PC-3 (cell line): ENCODE measurements at regions not wholly inside any gene's neighbourhood (a gene's known extent, or its start where the extent isn't known, plus 50 kb on each side); places are given as distances from the start of the nearest gene placed in this dataset.

ENCODE experiments used
- ATAC-seq: fragments of 200-7000 bp; cut with Tn5 transposase; 2 replicates; pipeline ENCODE4 v1.9.1; 2020; ENCODE audit warnings: mild to moderate bottlenecking, moderate library complexity
- BruUV-seq: library from RNA; stranded (reverse); fragments of 400-500 nt; replicated peaks from 2 replicates; lab custom pipeline; 2021; lab: Mats Ljungman, UMichigan
- CTCF ChIA-PET: fragments of 300-600 bp; sonication (Branson Sonifier 250); formaldehyde crosslinking; loops from one replicate; lab custom pipeline; 2022; ENCODE audit warnings: antibody characterized with exemption; lab: Charles Lee
- POLR2A ChIA-PET: fragments of 300-600 bp; sonication (Branson Sonifier 250); formaldehyde crosslinking; loops from one replicate; lab custom pipeline; 2022; ENCODE audit warnings: antibody characterized with exemption; ENCODE audit not compliant: unreplicated experiment; lab: Charles Lee
- DNase-seq: peaks from one replicate; pipeline ENCODE4 v3.0.0-alpha.2; 2015
- H2AFZ ChIP-seq: fragments of 300-600 bp; sonication (generic); 2 replicates; pipeline ENCODE4 v1.6.0; 2016; ENCODE audit warnings: antibody characterized with exemption, low read length
- H3F3A ChIP-seq: fragments of 300-600 bp; sonication (generic); one replicate; pipeline ENCODE4 v1.6.0; 2017; ENCODE audit warnings: antibody characterized with exemption, low read length, control low read depth, mild to moderate bottlenecking; ENCODE audit not compliant: unreplicated experiment
- H3K27ac ChIP-seq: fragments of 300-600 bp; sonication (generic); 2 replicates; pipeline ENCODE4 v1.5.1; 2016; ENCODE audit warnings: mild to moderate bottlenecking, low read length
- H3K27me3 ChIP-seq: fragments of 300-600 bp; sonication (generic); 2 replicates; pipeline ENCODE4 v1.6.1; 2016; ENCODE audit warnings: low read length, mixed read lengths
- H3K36me3 ChIP-seq: fragments of 300-600 bp; sonication (generic); 2 replicates; pipeline ENCODE4 v1.6.1; 2016; ENCODE audit warnings: low read depth, mixed run types, low read length, mixed read lengths
- H3K4me1 ChIP-seq: fragments of 300-600 bp; sonication (generic); 2 replicates; pipeline ENCODE4 v1.5.1; 2016; ENCODE audit warnings: low read length; ENCODE audit not compliant: insufficient read depth
- H3K4me2 ChIP-seq: fragments of 300-600 bp; sonication (generic); 2 replicates; pipeline ENCODE4 v1.6.0; 2016; ENCODE audit warnings: low read length
- H3K4me3 ChIP-seq: fragments of 300-600 bp; sonication (generic); 2 replicates; pipeline ENCODE4 v1.5.1; 2016; ENCODE audit warnings: mild to moderate bottlenecking, low read length, mixed read lengths
- H3K79me2 ChIP-seq: fragments of 300-600 bp; sonication (generic); 2 replicates; pipeline ENCODE4 v1.6.1; 2017; ENCODE audit warnings: low read length, mixed read lengths
- H3K9ac ChIP-seq: fragments of 300-600 bp; sonication (generic); 2 replicates; pipeline ENCODE4 v1.6.0; 2016; ENCODE audit warnings: mild to moderate bottlenecking, low read length
- H3K9me2 ChIP-seq: fragments of 300-600 bp; sonication (generic); replicated peaks from 2 replicates; pipeline ENCODE4 v1.6.1; 2016; ENCODE audit warnings: mixed run types, low read length, mixed read lengths
- H3K9me3 ChIP-seq: fragments of 300-600 bp; sonication (generic); 2 replicates; pipeline ENCODE4 v1.6.1; 2016; ENCODE audit warnings: low read length, mixed read lengths
- H4K20me1 ChIP-seq: fragments of 300-600 bp; sonication (generic); 2 replicates; pipeline ENCODE4 v1.6.1; 2016; ENCODE audit warnings: low read length, mixed read lengths
- CTCF ChIP-seq: fragments of 300-600 bp; sonication (generic); conservative IDR thresholded peaks from 2 replicates; pipeline ENCODE4 v1.5.1; 2017; ENCODE audit warnings: antibody characterized with exemption, low read depth, mild to moderate bottlenecking, low read length
- EZH2 ChIP-seq: fragments of 300-600 bp; sonication (generic); IDR thresholded peaks from one replicate; pipeline ENCODE4 v1.6.1; 2017; ENCODE audit warnings: antibody characterized with exemption, mild to moderate bottlenecking, low read length; ENCODE audit not compliant: unreplicated experiment
- EZH2phosphoT487 ChIP-seq: fragments of 300-600 bp; sonication (generic); IDR thresholded peaks from 2 replicates; pipeline ENCODE4 v1.6.1; 2018; ENCODE audit warnings: mild to moderate bottlenecking, antibody characterized with exemption, low read length, borderline replicate concordance
- intact Hi-C: fragments of 100-400 bp; cut with micrococcal nuclease; formaldehyde crosslinking; loops from 2 replicates; pipeline ENCODE4 v1.9.0; 2023

DNA sequence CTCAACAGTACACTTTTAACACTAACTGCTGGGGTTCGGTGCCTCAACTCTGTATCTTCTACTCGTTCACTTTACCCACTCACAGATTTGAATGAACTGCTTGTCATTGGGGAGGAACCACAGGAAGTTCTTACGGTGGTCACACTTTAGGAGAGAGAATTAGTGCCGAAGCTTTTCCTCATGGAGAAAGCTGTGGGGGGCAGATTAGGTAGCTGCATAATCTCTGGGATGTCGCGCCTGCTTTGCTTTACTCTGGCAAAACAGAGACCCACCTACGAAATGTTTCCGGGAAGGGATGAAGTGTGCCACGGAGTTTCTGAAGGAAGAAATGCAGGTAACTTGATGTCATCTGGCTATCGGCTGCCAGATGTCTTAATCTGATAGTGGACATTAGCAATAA is 949.7 kb upstream of the TENM3 start:
- H3K9ac ChIP-seq, result no peak overlapping the region
- H3F3A ChIP-seq, result no peaks in the 10 kb centered on the region
- H3K27me3 ChIP-seq, result peaks cover 8% of the 10 kb centered on the region; the same call in 1 of the 2 replicates
- H4K20me1 ChIP-seq, result no peaks in the 10 kb centered on the region
- DNase-seq (no peak), ATAC-seq (no peak)
- no peaks in the 10 kb centered on the region for H3K36me3 ChIP-seq
- H3K4me3 ChIP-seq, result no peak overlapping the region
- H3K4me1 ChIP-seq, result no peaks in the 10 kb centered on the region
- ChIA-PET POLR2A (no interaction called here), CTCF (no interaction called here)
- no peaks in the 10 kb centered on the region for H3K79me2 ChIP-seq
- H3K4me2 ChIP-seq, result no peak overlapping the region
- TF ChIP-seq CTCF, result no peak
- no peak for TF ChIP-seq EZH2
- no peak for TF ChIP-seq EZH2phosphoT487
- no peaks in the 10 kb centered on the region for H3K9me2 ChIP-seq
- no peaks in the 10 kb centered on the region for H3K9me3 ChIP-seq
- H3K27ac ChIP-seq, result no peak overlapping the region
- no TSS peak for BruUV-seq
- H2AFZ ChIP-seq, result no peak overlapping the region
- intact Hi-C loops, result no loop called here

DNA sequence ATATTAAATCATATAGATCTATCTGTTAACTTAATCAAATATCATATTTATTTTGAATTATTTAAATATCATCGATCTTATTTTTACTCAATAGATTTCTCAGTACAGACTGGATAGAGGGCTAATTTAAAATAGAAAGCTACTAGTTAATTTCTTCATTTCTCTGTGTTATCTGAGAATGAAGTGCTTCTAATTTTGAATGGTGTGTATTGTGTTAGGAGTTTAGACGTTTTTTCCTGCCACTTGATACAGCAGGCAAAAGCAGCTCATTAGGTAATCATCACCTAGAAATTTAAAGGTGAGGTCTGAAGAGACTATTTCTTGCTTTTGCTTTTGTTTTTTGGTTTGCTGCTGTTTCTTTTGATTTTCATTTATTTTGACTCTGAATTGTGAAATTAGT is 948.8 kb upstream of the TENM3 start:
- POLR2A ChIA-PET, result no interaction called here
- peaks cover 8% of the 10 kb centered on the region; the same call in 1 of the 2 replicates for H3K27me3 ChIP-seq
- no peak overlapping the region for H3K4me2 ChIP-seq
- no peak overlapping the region for H3K4me3 ChIP-seq
- H3K79me2 ChIP-seq, result no peaks in the 10 kb centered on the region
- H3K9ac ChIP-seq, result no peak overlapping the region
- intact Hi-C loops, result no loop called here
- DNase-seq (no peak), ATAC-seq (no peak)
- CTCF ChIA-PET, result no interaction called here
- no peaks in the 10 kb centered on the region for H3K9me2 ChIP-seq
- H3K36me3 ChIP-seq, result no peaks in the 10 kb centered on the region
- H3K9me3 ChIP-seq, result no peaks in the 10 kb centered on the region
- H3F3A ChIP-seq, result no peaks in the 10 kb centered on the region
- no peaks in the 10 kb centered on the region for H3K4me1 ChIP-seq
- BruUV-seq, result no TSS peak
- H3K27ac ChIP-seq, result no peak overlapping the region
- TF ChIP-seq EZH2 (no peak), CTCF (no peak), EZH2phosphoT487 (no peak)
- no peak overlapping the region for H2AFZ ChIP-seq
- H4K20me1 ChIP-seq, result no peaks in the 10 kb centered on the region

GRCh38 chr4:181301735-181302710 is 941.2 kb upstream of the TENM3 start:
- DNase-seq, result peak; percentile 33
- intact Hi-C loops, result no loop called here
- CTCF ChIA-PET, result no interaction called here
- Histone ChIP-seq H3K79me2 (no peaks in the 10 kb centered on the region), H4K20me1 (no peaks in the 10 kb centered on the region), H3K4me3 (no peak overlapping the region), H2AFZ (0 out of 2 replicates have a peak overlapping the region, but pooled peaks have one; percentile 42), H3K36me3 (no peaks in the 10 kb centered on the region), H3K4me1 (no peaks in the 10 kb centered on the region), H3K4me2 (no peak overlapping the region), H3F3A (no peaks in the 10 kb centered on the region), H3K9ac (no peak overlapping the region), H3K27me3 (no peaks in the 10 kb centered on the region), H3K9me2 (no peaks in the 10 kb centered on the region), H3K27ac (no peak overlapping the region), H3K9me3 (no peaks in the 10 kb centered on the region)
- BruUV-seq, result no TSS peak
- no peak for ATAC-seq
- POLR2A ChIA-PET, result no interaction called here
- TF ChIP-seq EZH2 (no peak), CTCF (peak; percentile 60)
